ENCODE measurements at regions not wholly inside any gene's neighbourhood (a gene's known extent, or its start where the extent isn't known, plus 50 kb on each side); places are given as distances from the start of the nearest gene placed in this dataset.

GRCh38 chr15:81498294-81498693 is 124.3 kb upstream of the TMC3 start:
- DNase-seq (ENCODE audit: insufficient read length) (no peak), FAIRE-seq (no peak)
- TF ChIP-seq TAF1 (IDR thresholded peaks at IDR 0.05; ENCODE audit: borderline replicate concordance, low read depth, low read length) (no peak), POLR2AphosphoS5 (IDR thresholded peaks at IDR 0.05; ENCODE audit: low read depth, low read length) (no peak), POLR2A (IDR thresholded peaks at IDR 0.05; ENCODE audit: low read depth, low read length) (no peak)

DNA sequence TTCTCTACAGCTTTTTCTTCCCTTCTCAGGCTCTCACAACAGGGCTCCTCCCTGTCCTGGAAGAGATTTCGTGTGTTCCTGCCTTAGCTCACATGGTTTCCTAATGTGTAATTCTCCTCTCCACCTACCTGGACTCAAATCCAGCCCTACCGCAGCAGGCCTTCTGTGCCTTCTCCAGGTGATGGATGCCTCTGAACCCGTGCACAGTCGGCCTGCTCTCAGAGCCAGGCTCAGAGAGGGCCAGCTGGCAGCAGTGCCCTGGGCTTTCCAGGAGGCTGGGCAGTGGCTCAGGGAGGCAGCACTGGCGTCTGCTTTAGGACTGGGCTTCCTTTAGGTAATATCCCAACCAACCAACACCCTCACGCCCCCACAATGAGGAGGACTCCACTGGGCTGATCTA is 123.2 kb upstream of the TMC3 start:
- FAIRE-seq (no peak), DNase-seq (ENCODE audit: insufficient read length) (no peak)
- TF ChIP-seq POLR2AphosphoS5 (IDR thresholded peaks at IDR 0.05; ENCODE audit: low read depth, low read length): no peak
- no peak for TF ChIP-seq POLR2A (IDR thresholded peaks at IDR 0.05; ENCODE audit: low read depth, low read length)
- TF ChIP-seq TAF1 (IDR thresholded peaks at IDR 0.05; ENCODE audit: borderline replicate concordance, low read depth, low read length): no peak

- no peak for FAIRE-seq
- DNase-seq (ENCODE audit: insufficient read length): no peak
- TF ChIP-seq POLR2AphosphoS5 (IDR thresholded peaks at IDR 0.05; ENCODE audit: low read depth, low read length): no peak
- TF ChIP-seq TAF1 (IDR thresholded peaks at IDR 0.05; ENCODE audit: borderline replicate concordance, low read depth, low read length): no peak
- no peak for TF ChIP-seq POLR2A (IDR thresholded peaks at IDR 0.05; ENCODE audit: low read depth, low read length)
These were observed 121.9 kb upstream of the TMC3 start for GRCh38 chr15:81495780-81496467.

- FAIRE-seq: no peak
- TF ChIP-seq POLR2A (IDR thresholded peaks at IDR 0.05; ENCODE audit: low read depth, low read length) (no peak), TAF1 (IDR thresholded peaks at IDR 0.05; ENCODE audit: borderline replicate concordance, low read depth, low read length) (no peak), POLR2AphosphoS5 (IDR thresholded peaks at IDR 0.05; ENCODE audit: low read depth, low read length) (no peak)
These were observed 119.1 kb upstream of the TMC3 start for GRCh38 chr15:81492969-81493645.

DNA sequence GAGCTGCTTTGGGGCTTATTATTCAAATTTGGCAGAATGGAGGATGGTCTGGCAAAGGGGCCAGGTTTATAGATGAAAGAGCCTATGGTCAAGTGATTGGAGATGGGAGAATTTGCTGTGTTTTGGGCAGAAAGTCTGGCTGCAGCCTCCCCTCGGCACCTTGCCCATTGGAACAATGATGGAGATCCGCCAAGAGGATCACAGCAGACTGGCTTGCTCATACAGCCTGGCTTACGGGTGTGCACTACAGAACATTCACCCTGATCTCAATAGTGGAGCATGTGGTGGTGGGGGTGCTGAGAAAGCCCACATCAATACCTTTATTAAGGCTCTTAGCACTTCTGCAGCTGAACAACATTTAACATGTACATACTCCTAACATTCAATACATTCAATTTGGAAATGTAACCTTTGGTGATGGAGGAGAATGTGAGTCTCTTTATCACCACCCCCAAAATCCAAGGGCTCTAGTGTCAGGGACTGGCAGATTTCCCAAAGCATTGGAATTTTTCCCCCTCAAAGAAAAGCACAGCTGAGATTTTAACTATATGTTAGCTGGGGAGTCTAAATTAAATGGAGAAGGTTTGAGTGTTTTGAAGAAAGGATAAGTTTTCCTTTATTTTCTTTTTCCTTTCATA is 118.4 kb upstream of the TMC3 start:
- TF ChIP-seq POLR2AphosphoS5 (IDR thresholded peaks at IDR 0.05; ENCODE audit: low read depth, low read length) (no peak), TAF1 (IDR thresholded peaks at IDR 0.05; ENCODE audit: borderline replicate concordance, low read depth, low read length) (no peak), POLR2A (IDR thresholded peaks at IDR 0.05; ENCODE audit: low read depth, low read length) (no peak)
- FAIRE-seq: no peak

More at GRCh38 chr15:81492969-81493645, 119.1 kb upstream of the TMC3 start:
- DNase-seq (ENCODE audit: insufficient read length): no peak

GRCh38 chr15:81491414-81492096 is 117.5 kb upstream of the TMC3 start:
- TF ChIP-seq POLR2A (IDR thresholded peaks at IDR 0.05; ENCODE audit: low read depth, low read length) (no peak), POLR2AphosphoS5 (IDR thresholded peaks at IDR 0.05; ENCODE audit: low read depth, low read length) (no peak), TAF1 (IDR thresholded peaks at IDR 0.05; ENCODE audit: borderline replicate concordance, low read depth, low read length) (no peak)
- no peak for FAIRE-seq
- no peak for DNase-seq (ENCODE audit: insufficient read length)

More for the DNA sequence above, 118.4 kb upstream of the TMC3 start:
- DNase-seq (ENCODE audit: insufficient read length): no peak

DNA sequence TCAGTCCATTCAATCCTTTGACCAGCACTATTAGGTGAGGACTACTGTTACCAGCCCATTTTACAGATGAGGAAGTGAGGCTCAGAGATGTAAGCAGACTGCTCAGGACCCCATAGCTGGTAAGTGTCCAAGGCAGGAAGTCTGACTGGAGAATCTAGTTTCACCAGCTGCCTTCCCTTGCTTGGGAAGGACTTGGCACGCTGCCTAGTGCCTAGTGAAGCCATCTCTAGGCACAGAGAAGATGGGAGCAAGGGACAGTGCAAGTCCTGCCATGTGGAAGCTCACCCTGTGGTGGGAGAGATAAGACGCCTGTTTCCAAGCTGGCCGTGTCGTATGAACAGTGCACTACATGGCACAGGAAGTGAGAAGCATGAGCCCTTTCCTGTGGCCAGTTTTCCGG is 111.8 kb upstream of the TMC3 start:
- DNase-seq (ENCODE audit: insufficient read length): no peak
- FAIRE-seq: no peak
- TF ChIP-seq POLR2A (IDR thresholded peaks at IDR 0.05; ENCODE audit: low read depth, low read length) (no peak), POLR2AphosphoS5 (IDR thresholded peaks at IDR 0.05; ENCODE audit: low read depth, low read length) (no peak), TAF1 (IDR thresholded peaks at IDR 0.05; ENCODE audit: borderline replicate concordance, low read depth, low read length) (no peak)

GRCh38 chr15:81484086-81484955 is 110.3 kb upstream of the TMC3 start:
- TF ChIP-seq POLR2AphosphoS5 (IDR thresholded peaks at IDR 0.05; ENCODE audit: low read depth, low read length) (no peak), POLR2A (IDR thresholded peaks at IDR 0.05; ENCODE audit: low read depth, low read length) (no peak), TAF1 (IDR thresholded peaks at IDR 0.05; ENCODE audit: borderline replicate concordance, low read depth, low read length) (no peak)
- no peak for FAIRE-seq
- DNase-seq (ENCODE audit: insufficient read length): no peak

DNA sequence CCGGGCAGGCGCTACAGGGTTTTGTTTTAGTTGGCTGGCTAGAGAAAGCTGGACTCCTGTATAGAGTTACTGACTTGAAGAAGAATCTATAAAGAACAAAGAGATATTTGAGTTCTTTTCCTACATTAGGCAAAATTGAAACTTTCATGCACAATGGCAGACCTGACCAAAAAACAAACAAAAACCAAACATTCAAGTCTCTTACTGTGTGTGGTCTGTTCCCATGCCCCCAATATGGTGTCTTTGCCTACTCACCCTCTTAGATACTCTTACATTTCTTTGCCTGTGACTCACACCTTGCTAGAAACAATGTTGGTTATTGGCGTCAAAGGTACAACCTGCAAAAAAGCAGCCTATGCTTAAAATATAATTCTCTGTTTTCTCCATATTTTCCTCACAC is 109.5 kb upstream of the TMC3 start:
- TF ChIP-seq TAF1 (IDR thresholded peaks at IDR 0.05; ENCODE audit: borderline replicate concordance, low read depth, low read length): no peak
- FAIRE-seq (no peak), DNase-seq (ENCODE audit: insufficient read length) (no peak)

GRCh38 chr15:81481346-81481745 is 107.3 kb upstream of the TMC3 start:
- no peak for TF ChIP-seq POLR2A (IDR thresholded peaks at IDR 0.05; ENCODE audit: low read depth, low read length)
- no peak for TF ChIP-seq TAF1 (IDR thresholded peaks at IDR 0.05; ENCODE audit: borderline replicate concordance, low read depth, low read length)
- TF ChIP-seq POLR2AphosphoS5 (IDR thresholded peaks at IDR 0.05; ENCODE audit: low read depth, low read length): no peak
- DNase-seq (ENCODE audit: insufficient read length): no peak
- no peak for FAIRE-seq
